Medulla oblongata (tissue), 1 donor: ENCODE measurements at regions not wholly inside any gene's neighbourhood (a gene's known extent, or its start where the extent isn't known, plus 50 kb on each side); places are given as distances from the start of the nearest gene placed in this dataset.

Experiments used
- DNase-seq: peaks from one replicate; pipeline ENCODE4 v3.0.0-alpha.2; 2015; ENCODE audit errors: extremely low spot score

- no peak for DNase-seq
Observed at GRCh38 chr2:129762386-129763189, 216.9 kb upstream of the RAB6C start.

GRCh38 chr2:129763190-129763846 lies 216.1 kb upstream of the RAB6C start:
- DNase-seq, result no peak

GRCh38 chr2:129763966-129764365 lies 215.5 kb upstream of the RAB6C start:
- no peak for DNase-seq

GRCh38 chr2:129764376-129765325 lies 214.8 kb upstream of the RAB6C start:
- no peak for DNase-seq

DNA sequence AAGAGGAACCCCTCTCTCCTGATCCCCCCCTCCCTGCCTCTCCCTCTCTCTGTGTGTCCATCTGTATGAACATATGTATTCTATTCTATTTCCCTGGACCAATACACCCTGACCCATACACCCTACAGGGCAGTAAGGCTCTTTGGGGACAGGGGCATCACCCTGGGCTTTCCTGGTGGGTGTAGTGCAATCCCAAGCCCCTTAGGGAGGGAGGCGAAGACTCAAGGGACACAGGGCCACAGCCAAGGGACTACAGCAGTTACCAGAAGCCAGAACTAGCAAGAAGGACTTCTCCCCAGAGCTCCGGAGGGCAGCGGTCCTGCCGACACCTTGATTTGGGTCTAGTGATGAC lies 214.2 kb upstream of the RAB6C start:
- DNase-seq, result no peak

DNA sequence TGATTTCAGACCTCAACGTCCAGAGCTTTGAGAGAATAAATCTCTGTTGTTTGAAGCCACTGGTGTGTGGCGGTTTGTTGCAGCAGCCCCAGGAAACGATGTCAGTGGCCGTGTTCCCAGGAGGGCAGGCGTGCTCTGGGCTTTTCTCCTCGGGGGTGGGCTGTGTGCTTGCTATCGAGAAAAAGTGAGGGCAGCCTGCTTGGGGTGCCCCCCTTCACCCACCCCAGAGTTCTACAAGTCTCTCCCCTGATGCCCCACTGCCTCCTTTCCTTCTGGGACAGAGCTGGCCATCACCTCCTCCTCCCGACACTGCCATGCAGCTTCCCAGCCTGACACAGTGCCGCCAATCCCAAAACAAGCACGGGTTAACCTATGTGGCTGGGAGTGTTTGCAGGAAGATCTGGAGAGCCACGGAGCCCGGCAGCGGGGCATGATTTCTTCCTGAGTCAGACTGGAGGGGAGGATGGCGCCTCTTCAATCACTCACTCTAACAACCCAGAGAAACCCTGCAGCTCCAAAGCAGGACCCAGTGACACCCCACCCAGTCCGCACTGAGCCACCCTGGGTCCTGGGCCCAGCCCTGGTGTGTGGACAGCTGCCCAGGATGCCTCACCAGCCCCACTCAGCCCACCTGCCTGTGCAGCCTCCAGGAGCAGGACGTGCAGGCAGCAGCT lies 213.7 kb upstream of the RAB6C start:
- DNase-seq, result no peak

DNA sequence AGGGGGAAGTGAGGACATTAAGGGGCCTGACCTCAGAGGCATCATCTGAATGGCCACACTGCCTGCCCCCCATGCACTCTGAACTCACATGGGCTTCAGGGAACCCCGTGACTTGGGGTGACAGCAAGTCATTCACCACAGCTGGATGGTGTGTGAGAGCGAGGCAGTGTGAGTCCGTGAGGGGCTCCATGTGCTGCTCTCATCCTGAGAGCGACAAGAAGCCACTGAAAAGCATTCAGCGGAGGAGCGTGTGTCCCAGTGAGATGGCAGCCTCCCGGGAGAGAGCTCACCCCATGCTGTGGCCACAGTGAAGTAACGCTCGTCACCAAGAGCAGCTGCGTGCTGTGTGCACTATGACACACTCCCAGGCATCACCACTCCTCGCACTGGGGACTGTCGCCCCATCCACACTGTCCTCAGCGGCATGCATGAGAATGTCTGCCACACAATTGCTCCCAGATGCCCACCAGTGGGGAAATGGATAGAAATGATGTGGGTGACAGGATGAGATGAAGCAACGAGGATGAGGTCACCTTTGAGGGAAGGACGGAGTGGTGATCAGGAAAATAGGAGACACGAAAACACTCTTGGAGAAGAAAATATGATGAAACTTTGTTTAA lies 213.0 kb upstream of the RAB6C start:
- DNase-seq, result no peak

GRCh38 chr2:129767346-129768035 lies 212.0 kb upstream of the RAB6C start:
- no peak for DNase-seq

DNA sequence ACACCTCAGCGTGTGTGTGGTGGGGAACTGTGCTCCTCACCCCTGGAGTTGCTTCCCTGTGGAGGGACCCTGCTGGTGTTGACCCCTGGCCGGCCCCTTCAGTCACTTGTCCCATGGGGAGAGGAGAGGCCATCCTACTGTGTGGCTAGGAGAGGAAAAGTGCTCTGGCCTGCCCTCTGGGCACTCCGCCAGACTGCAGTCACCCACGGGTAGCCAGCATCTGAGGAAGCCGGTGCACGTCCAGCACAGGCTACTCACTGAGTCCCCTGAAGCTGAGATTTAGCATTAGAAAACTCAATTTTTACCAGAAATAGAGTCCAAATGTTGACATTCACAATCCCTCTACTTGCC lies 211.5 kb upstream of the RAB6C start:
- no peak for DNase-seq

- no peak for DNase-seq
Observed at GRCh38 chr2:129768485-129769184, 210.8 kb upstream of the RAB6C start.

DNA sequence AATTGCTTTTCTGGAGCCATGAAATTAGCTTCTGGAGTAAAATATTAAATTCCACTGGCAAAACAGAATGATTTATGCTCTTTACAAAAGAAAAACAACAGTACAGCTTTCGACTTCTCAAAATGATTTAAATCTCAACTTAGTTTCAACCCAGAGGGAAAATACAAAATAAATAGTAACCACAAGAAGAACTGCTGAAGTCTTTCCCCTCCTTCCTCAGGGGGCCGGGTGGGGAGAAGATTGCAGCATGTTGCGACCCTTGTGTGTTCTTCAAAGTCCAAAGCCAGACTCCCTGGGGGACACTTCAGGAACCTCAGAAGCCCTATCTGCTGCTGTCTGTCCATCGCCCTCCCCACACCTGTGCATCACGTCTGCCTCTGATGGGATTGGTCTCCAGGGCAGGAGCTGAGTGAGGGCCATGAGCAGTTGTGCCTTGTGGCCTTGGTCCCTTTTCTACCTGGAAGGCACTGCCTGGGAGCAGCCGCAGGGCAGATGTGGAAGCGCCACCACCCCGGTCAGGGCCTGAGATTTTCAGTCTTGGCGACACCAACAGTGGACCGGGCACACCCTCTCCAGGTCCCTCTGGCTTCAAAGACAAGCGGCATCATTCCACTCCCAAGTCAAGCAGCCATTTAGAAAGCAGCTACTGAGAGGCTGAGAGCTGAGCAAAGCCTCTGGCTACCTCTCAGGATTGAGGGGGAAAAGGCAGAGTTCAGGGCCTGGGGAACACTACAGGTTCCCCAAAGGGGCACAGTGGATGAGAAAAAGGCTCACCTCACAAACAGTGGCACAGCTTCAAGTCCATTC lies 210.1 kb upstream of the RAB6C start:
- no peak for DNase-seq

- DNase-seq, result no peak
Observed at GRCh38 chr2:129771418-129772189, 207.9 kb upstream of the RAB6C start.

GRCh38 chr2:129772190-129772579 lies 207.3 kb upstream of the RAB6C start:
- no peak for DNase-seq

DNA sequence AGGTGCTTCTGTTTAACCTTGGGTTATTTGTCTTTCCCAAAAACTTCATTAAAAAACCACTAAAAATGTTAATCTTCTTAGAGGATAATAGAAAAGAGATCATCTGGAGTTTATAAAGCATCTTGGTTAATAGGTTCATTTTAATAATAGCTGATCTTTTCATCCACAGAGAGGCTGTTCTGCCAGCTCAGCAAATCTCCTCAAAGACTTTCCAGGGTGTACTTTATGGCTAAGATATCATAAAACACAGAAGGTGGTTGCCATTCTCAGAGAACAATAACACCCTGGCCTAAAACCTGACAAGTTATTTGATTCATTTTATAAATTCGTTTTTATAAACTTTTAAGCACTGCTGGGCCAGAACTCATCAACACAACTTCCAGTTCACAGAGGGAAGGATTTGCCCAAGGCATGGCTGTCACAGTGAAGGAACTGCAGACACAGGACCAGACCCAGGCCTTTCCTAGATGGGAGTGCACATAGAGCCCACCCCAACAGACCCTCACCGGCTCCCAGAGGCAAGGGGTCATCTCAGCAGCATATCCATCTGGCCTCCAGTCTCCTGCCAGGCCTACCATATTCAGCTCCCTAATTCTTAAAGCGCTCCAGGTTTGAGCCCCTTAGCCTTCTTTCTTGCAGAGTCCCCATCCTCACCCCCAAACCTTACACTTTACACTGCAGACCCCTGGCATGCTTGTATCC lies 203.4 kb upstream of the RAB6C start:
- DNase-seq, result no peak

DNA sequence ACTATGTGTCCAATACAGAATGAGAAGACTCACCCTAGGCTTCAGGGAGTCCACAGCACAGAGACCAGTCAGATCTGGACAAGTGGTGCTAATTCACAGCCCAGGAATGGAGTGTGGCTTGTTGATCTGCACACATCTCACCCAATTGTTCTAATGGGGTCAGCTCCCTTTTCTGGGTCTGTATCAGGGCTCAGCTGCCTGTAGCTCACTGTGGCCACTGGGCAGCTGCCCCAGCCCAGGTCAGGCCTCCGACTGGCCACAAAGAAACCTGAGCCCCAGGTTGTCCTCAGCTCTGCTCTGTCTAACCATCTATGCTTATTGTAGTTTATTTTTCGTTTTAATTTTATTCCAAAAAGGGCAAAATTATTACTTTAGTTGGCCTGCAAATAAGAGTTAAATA lies 202.3 kb upstream of the RAB6C start:
- no peak for DNase-seq

- DNase-seq, result no peak
Observed at GRCh38 chr2:129777762-129778583, 201.5 kb upstream of the RAB6C start.

GRCh38 chr2:129778584-129778877 lies 200.9 kb upstream of the RAB6C start:
- DNase-seq, result no peak
